Natural killer cell (primary cell): ENCODE measurements at regions not wholly inside any gene's neighbourhood (a gene's known extent, or its start where the extent isn't known, plus 50 kb on each side); places are given as distances from the start of the nearest gene placed in this dataset.

Experiments
- ATAC-seq, 3 donors: fragments of 150-1000 bp in 2 of 3; fragments of 200-7000 bp in 1 of 3; cut with Tn5 transposase; 1 replicate in 1 of 3; 2 replicates in 2 of 3; pipeline ENCODE4 v1.10.0; 2021; ENCODE audit warnings: mild to moderate bottlenecking in 2 of 3, moderate library complexity in 2 of 3
- DNase-seq, 2 donors: peaks; one replicate each; pipeline versions ENCODE4 v3.0.0 to v3.0.0-alpha.2; 2013 to 2021; ENCODE audit warnings: mixed read lengths in 1 of 2
- H3K27ac ChIP-seq: one replicate; pipeline ENCODE4 v1.5.1; 2013; ENCODE audit warnings: mild to moderate bottlenecking, low read length
- H3K27me3 ChIP-seq: one replicate; pipeline ENCODE4 v1.6.1; 2013; ENCODE audit warnings: low read length; ENCODE audit not compliant: control insufficient read depth, insufficient read depth
- H3K36me3 ChIP-seq: one replicate; pipeline ENCODE4 v1.6.1; 2013; ENCODE audit warnings: low read length; ENCODE audit not compliant: control insufficient read depth, insufficient read depth
- H3K4me1 ChIP-seq: one replicate; pipeline ENCODE4 v1.6.1; 2013; ENCODE audit warnings: low read length; ENCODE audit not compliant: control insufficient read depth, insufficient read depth
- H3K4me3 ChIP-seq: one replicate; pipeline ENCODE4 v1.5.1; 2013; ENCODE audit warnings: low read length
- H3K9me3 ChIP-seq: one replicate; pipeline ENCODE4 v1.6.1; 2013; ENCODE audit warnings: low read length; ENCODE audit not compliant: control insufficient read depth, insufficient read depth
- H3K27ac Mint-ChIP-seq, 2 donors: one replicate each; pipeline ENCODE4 v1.8.0; 2022; ENCODE audit warnings: mild to moderate bottlenecking in 2 of 2, mixed read lengths in 2 of 2, moderate library complexity in 1 of 2
- H3K27me3 Mint-ChIP-seq, 2 donors: one replicate each; pipeline ENCODE4 v1.8.0; 2022; ENCODE audit warnings: low read depth in 2 of 2, mixed read lengths in 2 of 2
- H3K36me3 Mint-ChIP-seq: one replicate; pipeline ENCODE4 v1.8.0; 2022; ENCODE audit warnings: mixed read lengths
- H3K4me1 Mint-ChIP-seq, 2 donors: one replicate each; pipeline ENCODE4 v1.8.0; 2022; ENCODE audit warnings: mixed read lengths in 2 of 2
- H3K4me3 Mint-ChIP-seq: one replicate; pipeline ENCODE4 v1.8.0; 2022; ENCODE audit warnings: mild to moderate bottlenecking, moderate library complexity, mixed read lengths
- H3K9me3 Mint-ChIP-seq, 2 donors: one replicate each; pipeline ENCODE4 v1.8.0; 2022; ENCODE audit warnings: mixed read lengths in 2 of 2
- WGBS: methylation state at CpG from one replicate; pipeline ENCODE4 v1.1.7; 2013; ENCODE audit warnings: missing lambda C conversion rate; ENCODE audit not compliant: insufficient coverage; 5-methylcytosine and 5-hydroxymethylcytosine counted together
- intact Hi-C: fragments of 100-400 bp; cut with micrococcal nuclease; formaldehyde crosslinking; loops from one replicate; pipeline ENCODE4 v1.14.2; 2022
- TF ChIP-seq, protein P1 (sequence below): fragments of 200-600 bp; IDR thresholded peaks from one replicate; pipeline ENCODE4 v1.8.0; 2022; ENCODE audit warnings: antibody characterized with exemption

DNA sequence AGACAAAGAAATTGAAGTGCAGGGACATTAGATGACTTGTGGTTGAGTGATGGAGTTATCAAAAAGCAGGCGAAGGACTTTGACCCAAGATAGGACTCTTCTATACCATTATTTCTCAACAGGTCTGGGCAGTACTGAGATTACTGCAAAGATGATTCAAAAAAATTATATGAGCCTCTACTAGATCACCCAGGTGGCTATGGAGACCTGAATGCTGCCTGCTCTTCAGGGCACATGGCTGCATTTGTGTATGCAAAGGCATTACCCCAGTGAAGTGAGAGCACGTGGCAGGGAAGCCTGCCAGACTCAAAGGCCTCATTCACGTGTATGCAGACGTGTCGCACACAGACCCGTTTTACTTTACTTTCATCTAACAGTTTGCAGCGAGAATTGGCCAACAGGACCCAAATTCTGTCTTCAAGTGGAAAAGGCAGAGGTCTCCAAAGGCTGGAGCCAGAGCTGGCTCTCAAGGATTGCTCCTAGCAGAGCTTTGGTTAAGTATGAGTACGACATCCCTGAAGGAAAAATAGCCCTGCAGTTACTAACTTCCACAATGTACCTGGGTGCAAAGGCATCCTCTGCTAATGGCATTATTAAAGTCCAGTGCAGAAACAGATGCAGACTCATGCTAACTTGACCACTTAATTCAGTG, 113.8 kb upstream of the ARMC2 start:
- intact Hi-C loops, result no loop called here
- Mint-ChIP-seq H3K4me3 (no peak overlapping the region), H3K27ac (no peak overlapping the region), H3K36me3 (no peaks in the 10 kb centered on the region), H3K27me3 (no peaks in the 10 kb centered on the region), H3K4me1 (peaks cover 5% of the 10 kb centered on the region in 2 donors), H3K9me3 (no peaks in the 10 kb centered on the region)
- Histone ChIP-seq H3K36me3 (no peaks in the 10 kb centered on the region), H3K27ac (no peak overlapping the region), H3K4me1 (no peaks in the 10 kb centered on the region), H3K4me3 (no peak overlapping the region), H3K27me3 (no peaks in the 10 kb centered on the region), H3K9me3 (no peaks in the 10 kb centered on the region)
- no peak for DNase-seq
- TF ChIP-seq, protein P1, sequence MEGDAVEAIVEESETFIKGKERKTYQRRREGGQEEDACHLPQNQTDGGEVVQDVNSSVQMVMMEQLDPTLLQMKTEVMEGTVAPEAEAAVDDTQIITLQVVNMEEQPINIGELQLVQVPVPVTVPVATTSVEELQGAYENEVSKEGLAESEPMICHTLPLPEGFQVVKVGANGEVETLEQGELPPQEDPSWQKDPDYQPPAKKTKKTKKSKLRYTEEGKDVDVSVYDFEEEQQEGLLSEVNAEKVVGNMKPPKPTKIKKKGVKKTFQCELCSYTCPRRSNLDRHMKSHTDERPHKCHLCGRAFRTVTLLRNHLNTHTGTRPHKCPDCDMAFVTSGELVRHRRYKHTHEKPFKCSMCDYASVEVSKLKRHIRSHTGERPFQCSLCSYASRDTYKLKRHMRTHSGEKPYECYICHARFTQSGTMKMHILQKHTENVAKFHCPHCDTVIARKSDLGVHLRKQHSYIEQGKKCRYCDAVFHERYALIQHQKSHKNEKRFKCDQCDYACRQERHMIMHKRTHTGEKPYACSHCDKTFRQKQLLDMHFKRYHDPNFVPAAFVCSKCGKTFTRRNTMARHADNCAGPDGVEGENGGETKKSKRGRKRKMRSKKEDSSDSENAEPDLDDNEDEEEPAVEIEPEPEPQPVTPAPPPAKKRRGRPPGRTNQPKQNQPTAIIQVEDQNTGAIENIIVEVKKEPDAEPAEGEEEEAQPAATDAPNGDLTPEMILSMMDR, result no peak
- no peak for ATAC-seq
- 88% methylated on average over 7 of the region's 8 CpGs for WGBS

DNA sequence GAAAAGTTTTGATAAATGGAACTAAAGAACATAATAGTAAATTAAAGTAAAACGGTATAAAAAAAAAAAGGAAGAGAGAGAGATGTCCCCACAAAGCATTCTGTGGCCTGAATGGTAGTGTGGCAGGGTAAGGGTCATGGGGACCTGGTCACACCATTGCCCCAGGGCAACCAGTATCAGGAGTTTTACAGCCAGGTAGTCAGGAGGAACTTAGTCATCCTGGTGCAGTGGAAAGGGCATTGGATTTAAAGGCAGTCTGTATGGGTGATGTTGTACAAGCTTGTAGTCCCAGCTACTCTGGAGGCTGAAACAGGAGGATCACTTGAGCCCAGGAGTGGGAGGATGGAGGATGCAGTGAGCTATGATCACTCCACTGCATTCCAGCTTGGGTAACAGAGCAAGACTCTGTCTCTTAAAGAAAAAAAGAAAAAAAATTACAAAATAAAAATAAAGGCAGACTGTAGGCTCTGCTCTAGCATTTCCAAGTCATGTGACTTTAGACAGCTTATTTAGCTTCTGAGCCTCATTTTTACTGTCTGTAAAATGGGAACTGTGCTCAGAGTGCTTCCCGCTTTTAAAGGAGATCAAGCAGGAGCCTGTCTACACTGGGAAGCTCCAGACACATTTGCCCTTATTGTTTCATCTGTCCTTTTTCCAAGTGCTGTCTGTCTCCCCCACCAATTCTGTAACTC, 112.8 kb upstream of the ARMC2 start:
- TF ChIP-seq, protein P1, result no peak
- ATAC-seq, result no peak
- Mint-ChIP-seq H3K27ac (no peak overlapping the region), H3K4me3 (no peak overlapping the region), H3K36me3 (no peaks in the 10 kb centered on the region), H3K4me1 (peaks cover 5 to 6% of the 10 kb centered on the region in 2 donors), H3K27me3 (no peaks in the 10 kb centered on the region), H3K9me3 (no peaks in the 10 kb centered on the region)
- no peak for DNase-seq
- H3K27me3 ChIP-seq, result no peaks in the 10 kb centered on the region
- intact Hi-C loops, result no loop called here
- H3K9me3 ChIP-seq, result no peaks in the 10 kb centered on the region
- 75% methylated on average over 2 of the region's 2 CpGs for WGBS
- H3K4me3 ChIP-seq, result no peak overlapping the region
- no peaks in the 10 kb centered on the region for H3K36me3 ChIP-seq
- no peaks in the 10 kb centered on the region for H3K4me1 ChIP-seq
- H3K27ac ChIP-seq, result no peak overlapping the region

DNA sequence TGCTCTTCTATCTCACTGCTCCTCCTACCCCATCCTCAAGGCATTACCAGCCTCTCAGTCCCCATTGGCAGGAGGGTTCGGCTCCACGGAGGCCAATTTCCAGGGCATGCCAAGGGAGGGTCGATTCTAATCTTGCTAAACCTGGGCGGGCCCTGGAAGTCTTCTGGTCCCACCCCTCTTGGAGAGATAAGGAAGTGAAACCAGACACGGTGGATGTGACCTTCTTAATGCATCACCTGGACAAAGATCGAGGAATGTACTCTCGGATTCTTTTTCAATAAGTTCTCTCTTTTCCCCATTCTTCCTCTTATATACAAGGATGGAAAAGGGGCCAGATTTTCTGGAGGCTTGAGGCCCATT, 112.2 kb upstream of the ARMC2 start:
- H3K9me3 Mint-ChIP-seq, result no peaks in the 10 kb centered on the region
- H3K4me3 Mint-ChIP-seq, result no peak overlapping the region
- DNase-seq (no peak), ATAC-seq (no peak)
- intact Hi-C loops, result no loop called here
- Histone ChIP-seq H3K4me3 (no peak overlapping the region), H3K36me3 (no peaks in the 10 kb centered on the region), H3K27ac (no peak overlapping the region), H3K4me1 (no peaks in the 10 kb centered on the region), H3K9me3 (no peaks in the 10 kb centered on the region), H3K27me3 (no peaks in the 10 kb centered on the region)
- WGBS, result 82% methylated on average over 5 of the region's 7 CpGs
- peaks cover 0 to under 1% of the 10 kb centered on the region in 2 donors for H3K27me3 Mint-ChIP-seq
- no peak overlapping the region for H3K27ac Mint-ChIP-seq
- no peaks in the 10 kb centered on the region for H3K36me3 Mint-ChIP-seq
- TF ChIP-seq, protein P1, result no peak
- H3K4me1 Mint-ChIP-seq, result peaks cover 5 to 6% of the 10 kb centered on the region in 2 donors

DNA sequence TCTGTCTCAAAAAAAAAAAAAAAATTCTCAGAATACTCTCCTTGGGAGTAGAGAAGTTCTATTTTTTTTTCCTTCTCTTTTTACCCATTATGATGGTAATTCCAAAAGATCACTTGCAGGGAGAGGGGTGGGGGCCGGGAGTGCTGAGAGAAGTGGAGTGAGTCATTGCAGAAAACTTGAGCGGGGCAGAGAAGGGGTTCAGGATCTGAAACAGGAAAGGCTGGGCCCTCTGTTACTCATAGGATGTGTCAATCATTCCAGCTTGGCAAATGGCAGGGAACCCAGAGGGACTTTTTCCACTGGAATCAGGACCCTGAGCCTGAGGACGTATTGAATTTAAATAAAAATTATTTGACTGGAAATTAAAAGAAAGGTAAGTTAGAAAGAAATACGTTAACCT, 111.4 kb upstream of the ARMC2 start:
- WGBS, result 47% methylated on average over 4 of the region's 4 CpGs
- intact Hi-C loops, result no loop called here
- H3K27me3 Mint-ChIP-seq, result peaks cover 4 to 9% of the 10 kb centered on the region in 2 donors
- H3K9me3 Mint-ChIP-seq, result no peaks in the 10 kb centered on the region
- H3K36me3 ChIP-seq, result no peaks in the 10 kb centered on the region
- no peak overlapping the region for H3K27ac Mint-ChIP-seq
- no peak overlapping the region for H3K4me3 Mint-ChIP-seq
- H3K4me3 ChIP-seq, result no peak overlapping the region
- no peaks in the 10 kb centered on the region for H3K27me3 ChIP-seq
- peaks cover 5 to 6% of the 10 kb centered on the region in 2 donors for H3K4me1 Mint-ChIP-seq
- no peaks in the 10 kb centered on the region for H3K36me3 Mint-ChIP-seq
- no peak for DNase-seq
- no peaks in the 10 kb centered on the region for H3K9me3 ChIP-seq
- no peak for ATAC-seq
- TF ChIP-seq, protein P1, result no peak
- H3K27ac ChIP-seq, result no peak overlapping the region
- H3K4me1 ChIP-seq, result no peaks in the 10 kb centered on the region
